GM12878 (cell line): ENCODE measurements at regions not wholly inside any gene's neighbourhood (a gene's known extent, or its start where the extent isn't known, plus 50 kb on each side); places are given as distances from the start of the nearest gene placed in this dataset.

Experiments used
- ATAC-seq: fragments of 200-7000 bp; cut with Tn5 transposase; 3 replicates; pipeline ENCODE4 v1.9.1; 2020; ENCODE audit warnings: mild to moderate bottlenecking, moderate library complexity
- BruUV-seq: library from RNA; stranded (reverse); fragments of 400-500 nt; replicated peaks from 2 replicates; lab custom pipeline; 2021; lab: Mats Ljungman, UMichigan
- CTCF ChIA-PET: fragments of 300-600 bp; sonication (Branson Sonifier 250); formaldehyde crosslinking; extraction: SDS; loops from one replicate; lab custom pipeline; 2021; ENCODE audit warnings: inconsistent platforms; lab: Yijun Ruan, JAX
- POLR2A ChIA-PET: fragments of 350-600 bp; formaldehyde crosslinking; extraction: SDS; loops from one replicate; lab custom pipeline; 2021; ENCODE audit warnings: inconsistent platforms; lab: Charles Lee
- RAD21 ChIA-PET: fragments of 300-600 bp; sonication (Branson Sonifier 250); formaldehyde crosslinking; loops from one replicate; lab custom pipeline; 2023; ENCODE audit warnings: antibody characterized with exemption; ENCODE audit not compliant: unreplicated experiment; lab: Charles Lee
- SMC1A ChIA-PET: fragments of 300-600 bp; sonication (Branson Sonifier 250); formaldehyde crosslinking; loops from one replicate; lab custom pipeline; 2023; ENCODE audit not compliant: unreplicated experiment, uncharacterized antibody; lab: Charles Lee
- DNase-seq: peaks from one replicate; pipeline ENCODE4 v3.0.0-alpha.2; 2011; ENCODE audit warnings: low read depth, low spot score
- FAIRE-seq: peaks from 3 replicates; lab custom pipeline; 2011; peaks lifted over from hg19 to GRCh38; lab: Jason Lieb, UNC
- H2AFZ ChIP-seq: 2 replicates; pipeline ENCODE4 v1.6.0; 2011; ENCODE audit warnings: low read depth, low read length, control low read depth; ENCODE audit not compliant: control insufficient read depth
- H3K27ac ChIP-seq: 2 replicates; pipeline ENCODE4 v1.5.1; 2011; ENCODE audit warnings: control low read depth; ENCODE audit not compliant: control insufficient read depth, insufficient read depth
- H3K27me3 ChIP-seq, 2 experiments: replicated peaks in 1 of 2; 2 replicates each; pipeline versions ENCODE4 v1.6.0 to v1.6.1; 2011; ENCODE audit warnings: low read length in 1 of 2; ENCODE audit not compliant: control insufficient read depth in 2 of 2, insufficient read depth in 2 of 2
- H3K36me3 ChIP-seq, 2 experiments: 2 replicates each; pipeline ENCODE4 v1.5.1; 2011; ENCODE audit warnings: low read length in 1 of 2; ENCODE audit not compliant: control insufficient read depth in 2 of 2, insufficient read depth in 2 of 2
- H3K4me1 ChIP-seq: 2 replicates; pipeline ENCODE4 v1.6.1; 2011; ENCODE audit warnings: mild to moderate bottlenecking, low read length, moderate library complexity, mixed read lengths; ENCODE audit not compliant: control insufficient read depth, insufficient read depth
- H3K4me2 ChIP-seq: 2 replicates; pipeline ENCODE4 v1.6.0; 2011; ENCODE audit warnings: control low read depth; ENCODE audit not compliant: control insufficient read depth, insufficient read depth
- H3K4me3 ChIP-seq: fragments of 200-600 bp; sonication (generic); 2 replicates; pipeline ENCODE4 v1.5.1; 2016
- H3K79me2 ChIP-seq: 2 replicates; pipeline ENCODE4 v1.6.0; 2011; ENCODE audit warnings: low read length; ENCODE audit not compliant: control insufficient read depth, insufficient read depth
- H3K9ac ChIP-seq: 2 replicates; pipeline ENCODE4 v1.8.0; 2011; ENCODE audit warnings: low read length, control low read depth, mixed read lengths; ENCODE audit not compliant: control insufficient read depth, insufficient read depth
- H3K9me3 ChIP-seq: replicated peaks from 3 replicates; pipeline ENCODE4 v1.5.1; 2011; ENCODE audit warnings: mild to moderate bottlenecking, low read length; ENCODE audit not compliant: control insufficient read depth, insufficient read depth
- H4K20me1 ChIP-seq: 2 replicates; pipeline ENCODE4 v1.6.0; 2011; ENCODE audit not compliant: control insufficient read depth, insufficient read depth
- ATF7 ChIP-seq: fragments of 450-650 bp; IDR thresholded peaks from 2 replicates; pipeline ENCODE4 v1.6.1; 2016; ENCODE audit warnings: low read depth, mild to moderate bottlenecking
- BCL3 ChIP-seq: IDR thresholded peaks from 2 replicates; pipeline ENCODE4 v1.6.1; 2011; ENCODE audit warnings: borderline replicate concordance, low read depth, mild to moderate bottlenecking, moderate library complexity, low read length; ENCODE audit not compliant: insufficient read depth, poor library complexity, severe bottlenecking
- BHLHE40 ChIP-seq, 2 experiments: fragments of 450-650 bp in 1 of 2; IDR thresholded peaks; 2 replicates each; pipeline ENCODE4 v1.6.1; 2011 to 2017; ENCODE audit warnings: low read depth in 2 of 2, borderline replicate concordance in 1 of 2, improper control_type of control experiment in 1 of 2, low read length in 1 of 2, mild to moderate bottlenecking in 1 of 2
- CEBPB ChIP-seq, 2 experiments: fragments of 150-350 bp in 1 of 2; IDR thresholded peaks; 2 replicates each; pipeline ENCODE4 v1.6.1; 2012 to 2014; ENCODE audit warnings: low read depth in 2 of 2, low read length in 2 of 2, borderline replicate concordance in 1 of 2, inconsistent platforms in 1 of 2
- CHD4 ChIP-seq: fragments of 200-600 bp; sonication (generic); IDR thresholded peaks from 2 replicates; pipeline ENCODE4 v1.6.1; 2016; ENCODE audit warnings: mild to moderate bottlenecking
- MEF2B ChIP-seq: fragments of 450-650 bp; IDR thresholded peaks from 2 replicates; pipeline ENCODE4 v1.6.1; 2018; ENCODE audit warnings: mild to moderate bottlenecking, moderate library complexity; ENCODE audit not compliant: partially characterized antibody, poor library complexity, severe bottlenecking
- MTA2 ChIP-seq: fragments of 450-650 bp; IDR thresholded peaks from 2 replicates; pipeline ENCODE4 v1.6.1; 2016; ENCODE audit warnings: low read depth, mild to moderate bottlenecking, moderate library complexity
- NFYA ChIP-seq: IDR thresholded peaks from 2 replicates; pipeline ENCODE4 v1.6.1; 2011; ENCODE audit warnings: low read depth, mild to moderate bottlenecking, low read length, improper control_type of control experiment, borderline replicate concordance
- POLR2AphosphoS5 ChIP-seq: IDR thresholded peaks from 2 replicates; pipeline ENCODE4 v1.6.1; 2011; ENCODE audit warnings: mild to moderate bottlenecking, low read length, inconsistent platforms
- RAD21 ChIP-seq: IDR thresholded peaks from 2 replicates; pipeline ENCODE4 v1.6.1; 2011; ENCODE audit warnings: mild to moderate bottlenecking, low read depth, low read length, moderate library complexity; ENCODE audit not compliant: insufficient read depth
- SMAD5 ChIP-seq: IDR thresholded peaks from 2 replicates; pipeline ENCODE4 v1.6.1; 2016; ENCODE audit warnings: antibody characterized with exemption, low read depth
- SP1 ChIP-seq: IDR thresholded peaks from one replicate; pipeline ENCODE4 v1.6.1; 2011; ENCODE audit warnings: low read depth, low read length
- SPI1 ChIP-seq: IDR thresholded peaks from 2 replicates; pipeline ENCODE4 v1.6.1; 2011; ENCODE audit warnings: low read depth, mild to moderate bottlenecking, low read length, moderate library complexity, borderline replicate concordance; ENCODE audit not compliant: insufficient read depth
- TAF1 ChIP-seq: IDR thresholded peaks from 2 replicates; pipeline ENCODE4 v1.6.1; 2011; ENCODE audit warnings: mild to moderate bottlenecking, low read depth, low read length, borderline replicate concordance
- YBX1 ChIP-seq: fragments of 450-650 bp; IDR thresholded peaks from 2 replicates; pipeline ENCODE4 v1.6.1; 2016; ENCODE audit warnings: antibody characterized with exemption
- in situ Hi-C: fragments of 300-500 bp; cut with MboI; formaldehyde crosslinking; loops from 9 replicates; pipeline ENCODE4 v1.14.3; 2018; ENCODE audit warnings: mixed read lengths
- intact Hi-C: fragments of 100-400 bp; cut with micrococcal nuclease; formaldehyde crosslinking; loops from one replicate; pipeline ENCODE4 v1.14.2; 2022; ENCODE audit not compliant: unreplicated experiment
- TF ChIP-seq, protein P1 (sequence below): fragments of 450-650 bp; IDR thresholded peaks from 2 replicates; pipeline ENCODE4 v1.6.1; 2017; ENCODE audit warnings: mild to moderate bottlenecking
- TF ChIP-seq, protein P2 (sequence below): fragments of 450-650 bp; IDR thresholded peaks from 2 replicates; pipeline ENCODE4 v1.6.1; 2017; ENCODE audit warnings: borderline replicate concordance

DNA sequence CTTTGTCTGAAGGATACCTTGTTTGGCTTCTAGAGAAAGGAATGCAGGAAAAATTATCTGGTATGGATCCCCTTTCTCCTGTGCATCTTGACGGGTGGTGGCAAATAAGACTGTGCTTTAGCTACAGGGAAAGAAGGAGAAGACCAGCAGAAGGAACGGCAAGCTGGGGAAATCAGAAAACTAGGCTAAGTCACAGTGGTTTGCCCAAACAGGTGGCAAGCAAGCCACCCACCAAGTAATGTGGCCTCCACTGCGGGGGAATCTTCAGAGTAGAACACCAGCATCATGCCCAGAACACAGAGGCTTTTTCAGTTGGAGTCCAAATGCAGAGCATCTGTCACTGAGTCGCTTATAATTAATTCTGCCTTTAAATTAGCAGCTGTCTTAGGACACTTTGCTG is 282.8 kb downstream of the PHF14 start (continued):
- TF ChIP-seq, protein P1, sequence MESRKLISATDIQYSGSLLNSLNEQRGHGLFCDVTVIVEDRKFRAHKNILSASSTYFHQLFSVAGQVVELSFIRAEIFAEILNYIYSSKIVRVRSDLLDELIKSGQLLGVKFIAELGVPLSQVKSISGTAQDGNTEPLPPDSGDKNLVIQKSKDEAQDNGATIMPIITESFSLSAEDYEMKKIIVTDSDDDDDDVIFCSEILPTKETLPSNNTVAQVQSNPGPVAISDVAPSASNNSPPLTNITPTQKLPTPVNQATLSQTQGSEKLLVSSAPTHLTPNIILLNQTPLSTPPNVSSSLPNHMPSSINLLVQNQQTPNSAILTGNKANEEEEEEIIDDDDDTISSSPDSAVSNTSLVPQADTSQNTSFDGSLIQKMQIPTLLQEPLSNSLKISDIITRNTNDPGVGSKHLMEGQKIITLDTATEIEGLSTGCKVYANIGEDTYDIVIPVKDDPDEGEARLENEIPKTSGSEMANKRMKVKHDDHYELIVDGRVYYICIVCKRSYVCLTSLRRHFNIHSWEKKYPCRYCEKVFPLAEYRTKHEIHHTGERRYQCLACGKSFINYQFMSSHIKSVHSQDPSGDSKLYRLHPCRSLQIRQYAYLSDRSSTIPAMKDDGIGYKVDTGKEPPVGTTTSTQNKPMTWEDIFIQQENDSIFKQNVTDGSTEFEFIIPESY: no peak
- TF ChIP-seq CHD4 (no peak), POLR2AphosphoS5 (no peak), MTA2 (no peak), RAD21 (no peak), SPI1 (no peak), MEF2B (no peak)
- TF ChIP-seq, protein P2, sequence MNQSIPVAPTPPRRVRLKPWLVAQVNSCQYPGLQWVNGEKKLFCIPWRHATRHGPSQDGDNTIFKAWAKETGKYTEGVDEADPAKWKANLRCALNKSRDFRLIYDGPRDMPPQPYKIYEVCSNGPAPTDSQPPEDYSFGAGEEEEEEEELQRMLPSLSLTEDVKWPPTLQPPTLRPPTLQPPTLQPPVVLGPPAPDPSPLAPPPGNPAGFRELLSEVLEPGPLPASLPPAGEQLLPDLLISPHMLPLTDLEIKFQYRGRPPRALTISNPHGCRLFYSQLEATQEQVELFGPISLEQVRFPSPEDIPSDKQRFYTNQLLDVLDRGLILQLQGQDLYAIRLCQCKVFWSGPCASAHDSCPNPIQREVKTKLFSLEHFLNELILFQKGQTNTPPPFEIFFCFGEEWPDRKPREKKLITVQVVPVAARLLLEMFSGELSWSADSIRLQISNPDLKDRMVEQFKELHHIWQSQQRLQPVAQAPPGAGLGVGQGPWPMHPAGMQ: no peak

DNA sequence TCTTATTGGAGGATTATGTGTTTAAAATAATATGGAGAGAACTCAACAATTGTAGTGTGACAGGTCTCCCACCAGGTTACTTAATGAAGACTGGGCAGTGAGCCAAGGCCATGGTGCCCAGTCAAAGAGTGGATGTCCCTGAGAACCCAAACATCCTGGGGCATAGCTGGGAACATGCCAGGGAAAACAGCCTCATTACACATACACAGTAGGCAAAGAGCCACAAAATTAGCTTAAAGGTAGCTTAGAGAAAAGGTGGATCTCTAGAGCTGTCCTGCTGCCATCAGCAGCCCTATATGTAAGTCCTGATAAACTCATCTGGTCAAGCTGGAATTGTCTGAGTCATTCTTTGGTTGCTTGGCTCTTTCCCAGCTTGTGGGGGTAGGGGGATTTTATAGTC is 287.8 kb downstream of the PHF14 start:
- SMC1A ChIA-PET: no interaction called here
- POLR2A ChIA-PET: no interaction called here
- Histone ChIP-seq H3K4me1 (no peaks in the 10 kb centered on the region), H3K4me3 (no peak overlapping the region), H3K79me2 (no peaks in the 10 kb centered on the region), H3K9me3 (no peaks in the 10 kb centered on the region), H3K36me3 (no peaks in the 10 kb centered on the region), H3K27me3 (peaks cover 0 to 1% of the 10 kb centered on the region in 2 experiments; a peak in 1 of 4 replicates), H3K27ac (no peak overlapping the region), H2AFZ (no peak overlapping the region), H3K9ac (no peak overlapping the region), H4K20me1 (no peaks in the 10 kb centered on the region), H3K4me2 (no peak overlapping the region)
- CTCF ChIA-PET: interaction anchor here (0.6 kb wide), 1 partner anchor 50 kb away, joined by 4 read pairs; no protein-coding TSS in a partner anchor
- in situ Hi-C loops (no loop called here), intact Hi-C loops (no loop called here)
- FAIRE-seq (no peak), DNase-seq (no peak), ATAC-seq (no peak)
- BruUV-seq: no TSS peak
- RAD21 ChIA-PET: no interaction called here
- TF ChIP-seq ATF7 (no peak), NFYA (no peak), TAF1 (no peak), SP1 (no peak), YBX1 (no peak), SMAD5 (no peak), BHLHE40 (IDR thresholded peaks at IDR 0.05; ENCODE audit: borderline replicate concordance in 1 of 2, low read depth in 2 of 2, low read length in 1 of 2) (no peak), CEBPB (IDR thresholded peaks at IDR 0.05; ENCODE audit: borderline replicate concordance in 1 of 2, low read depth in 2 of 2, low read length in 2 of 2) (no peak), BCL3 (no peak)
